Lung (tissue), 12 donors: ENCODE measurements at regions not wholly inside any gene's neighbourhood (a gene's known extent, or its start where the extent isn't known, plus 50 kb on each side); places are given as distances from the start of the nearest gene placed in this dataset. TPM values are rescaled to one million over a fixed set of nuclear protein-coding genes. Genes with fewer than 3 reads are reported as not detected.

Experiments
- ATAC-seq: fragments of 200-7000 bp; cut with Tn5 transposase; one replicate; pipeline ENCODE4 v1.9.1; 2020; ENCODE audit warnings: moderate number of reproducible peaks; ENCODE audit not compliant: insufficient read depth, low FRiP score
- DNase-seq, 3 donors: peaks; one replicate each; pipeline ENCODE4 v3.0.0-alpha.2; 2013 to 2017
- H3K27ac ChIP-seq, 2 donors: one replicate each; pipeline ENCODE4 v1.5.1; 2013; ENCODE audit warnings: mild to moderate bottlenecking in 2 of 2, moderate library complexity in 2 of 2, control low read depth in 1 of 2, inconsistent platforms in 1 of 2, low read depth in 1 of 2, low read length in 1 of 2
- H3K27me3 ChIP-seq, 3 donors: one replicate each; pipeline ENCODE4 v1.5.1; 2013; ENCODE audit warnings: low read length in 2 of 3; ENCODE audit not compliant: control insufficient read depth in 3 of 3, insufficient read depth in 3 of 3
- H3K36me3 ChIP-seq, 4 donors: one replicate each; pipeline ENCODE4 v1.5.1; 2013; ENCODE audit warnings: low read length in 4 of 4, mild to moderate bottlenecking in 1 of 4, moderate library complexity in 1 of 4; ENCODE audit not compliant: control insufficient read depth in 4 of 4, insufficient read depth in 4 of 4
- H3K4me1 ChIP-seq, 5 donors: one replicate each; pipeline ENCODE4 v1.5.1; 2013; ENCODE audit warnings: low read length in 5 of 5, mild to moderate bottlenecking in 2 of 5, moderate library complexity in 1 of 5; ENCODE audit not compliant: control insufficient read depth in 5 of 5, insufficient read depth in 5 of 5
- H3K4me3 ChIP-seq: one replicate; pipeline ENCODE4 v1.5.1; 2013; ENCODE audit warnings: mild to moderate bottlenecking, control low read depth, moderate library complexity
- H3K9ac ChIP-seq, 2 donors: one replicate each; pipeline ENCODE4 v1.5.1; 2013; ENCODE audit warnings: low read length in 2 of 2, control low read depth in 1 of 2; ENCODE audit not compliant: insufficient read depth in 1 of 2
- H3K9me3 ChIP-seq, 4 donors: one replicate each; pipeline ENCODE4 v1.5.1; 2013; ENCODE audit warnings: low read length in 3 of 4, mild to moderate bottlenecking in 1 of 4, moderate library complexity in 1 of 4; ENCODE audit not compliant: control insufficient read depth in 4 of 4, insufficient read depth in 3 of 4
- WGBS, 2 donors: extraction: QIAGEN DNeasy Blood & Tissue Kit; methylation state at CpG; one replicate each; pipeline ENCODE4 v1.1.7; 2013; 5-methylcytosine and 5-hydroxymethylcytosine counted together
- small RNA-seq: library from RNA; depleted of rRNA; stranded (forward); fragments of <200 nt; gene quantifications from one replicate; pipeline ENCODE3, GENCODE V24; 2014; ENCODE audit warnings: low replicate concordance
- TF ChIP-seq, protein P1 (sequence below): IDR thresholded peaks from 2 replicates; pipeline ENCODE4 v1.5.1; 2012; ENCODE audit warnings: mild to moderate bottlenecking; ENCODE audit errors: control extremely low read depth, extremely low read depth
- donor health status: control.
- donor health status: control.
- donor health status: Bipolar disorder and iron deficiency.
- donor health status: healthy.
- donor health status: DM: yes; HTN: yes; CAD: no.

DNA sequence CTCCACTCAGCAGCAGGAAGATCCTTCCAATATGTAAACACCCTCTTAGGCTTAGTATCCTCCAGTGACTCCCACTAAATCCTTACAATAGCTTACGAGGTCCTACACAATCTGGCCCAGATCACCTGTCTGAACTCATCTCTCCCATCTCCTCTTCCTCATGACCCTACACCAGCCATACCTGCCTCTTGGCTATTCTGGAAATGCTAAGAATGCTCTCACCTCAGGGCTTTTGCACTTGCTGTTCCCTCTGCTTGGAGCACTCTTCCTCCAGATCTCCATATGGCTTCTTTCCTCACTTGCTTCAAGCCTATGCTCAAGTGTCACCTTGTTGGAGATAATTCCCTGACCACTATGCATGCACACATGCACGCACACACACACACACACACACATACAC is 50.8 kb upstream of the FRMD4A start:
- H3K27me3 ChIP-seq: no peaks in the 10 kb centered on the region
- no peak overlapping the region for H3K27ac ChIP-seq
- no peak overlapping the region for H3K4me3 ChIP-seq
- no peak for ATAC-seq
- WGBS, 2 donors: 78 to 88% methylated on average over 2 of the region's 2 CpGs
- no peak overlapping the region for H3K9ac ChIP-seq
- no peaks in the 10 kb centered on the region for H3K36me3 ChIP-seq
- DNase-seq: no peak
- peaks cover 0 to 1% (median 0%) of the 10 kb centered on the region in 5 donors for H3K4me1 ChIP-seq
- peaks cover 0 to 3% (median 1%) of the 10 kb centered on the region in 4 donors for H3K9me3 ChIP-seq
- TF ChIP-seq, protein P1, sequence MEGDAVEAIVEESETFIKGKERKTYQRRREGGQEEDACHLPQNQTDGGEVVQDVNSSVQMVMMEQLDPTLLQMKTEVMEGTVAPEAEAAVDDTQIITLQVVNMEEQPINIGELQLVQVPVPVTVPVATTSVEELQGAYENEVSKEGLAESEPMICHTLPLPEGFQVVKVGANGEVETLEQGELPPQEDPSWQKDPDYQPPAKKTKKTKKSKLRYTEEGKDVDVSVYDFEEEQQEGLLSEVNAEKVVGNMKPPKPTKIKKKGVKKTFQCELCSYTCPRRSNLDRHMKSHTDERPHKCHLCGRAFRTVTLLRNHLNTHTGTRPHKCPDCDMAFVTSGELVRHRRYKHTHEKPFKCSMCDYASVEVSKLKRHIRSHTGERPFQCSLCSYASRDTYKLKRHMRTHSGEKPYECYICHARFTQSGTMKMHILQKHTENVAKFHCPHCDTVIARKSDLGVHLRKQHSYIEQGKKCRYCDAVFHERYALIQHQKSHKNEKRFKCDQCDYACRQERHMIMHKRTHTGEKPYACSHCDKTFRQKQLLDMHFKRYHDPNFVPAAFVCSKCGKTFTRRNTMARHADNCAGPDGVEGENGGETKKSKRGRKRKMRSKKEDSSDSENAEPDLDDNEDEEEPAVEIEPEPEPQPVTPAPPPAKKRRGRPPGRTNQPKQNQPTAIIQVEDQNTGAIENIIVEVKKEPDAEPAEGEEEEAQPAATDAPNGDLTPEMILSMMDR: no peak

DNA sequence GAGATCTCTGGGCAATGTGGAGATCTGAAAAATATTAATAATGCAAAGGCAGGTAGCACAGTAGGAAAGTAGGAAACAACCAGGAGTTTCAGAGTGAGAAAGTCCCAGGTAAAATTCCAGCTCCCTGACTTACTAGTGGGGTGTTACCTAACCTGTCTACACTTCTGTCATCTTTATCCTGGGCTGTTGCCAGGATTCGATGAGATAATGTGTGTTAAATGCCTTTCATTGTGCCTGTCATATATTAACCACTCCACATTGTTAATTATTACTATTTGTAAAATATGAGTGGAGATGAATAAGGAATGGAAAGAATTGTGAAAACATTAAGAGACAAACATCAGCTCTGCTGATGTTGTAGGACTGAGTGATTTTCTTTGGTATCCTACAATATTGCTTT is 50.0 kb upstream of the FRMD4A start:
- no peaks in the 10 kb centered on the region for H3K27me3 ChIP-seq
- no peak overlapping the region for H3K4me3 ChIP-seq
- H3K9ac ChIP-seq: no peak overlapping the region
- ATAC-seq (no peak), DNase-seq (no peak)
- H3K36me3 ChIP-seq: no peaks in the 10 kb centered on the region
- H3K4me1 ChIP-seq: peaks cover 0 to 1% (median 0%) of the 10 kb centered on the region in 5 donors
- TF ChIP-seq, protein P1: no peak
- peaks cover 0 to 3% (median under 1%) of the 10 kb centered on the region in 4 donors for H3K9me3 ChIP-seq
- 55 to 79% methylated on average over 1 of the region's 1 CpG for WGBS, 2 donors
- no peak overlapping the region for H3K27ac ChIP-seq

Small RNA genes lying in the stretch of these regions (small RNA-seq; reads per million reads assigned to genes)
- gene MIR1265: not detected
- gene MIR4293: not detected
